Choroid plexus epithelial cell (primary cell): ENCODE measurements at regions not wholly inside any gene's neighbourhood (a gene's known extent, or its start where the extent isn't known, plus 50 kb on each side); places are given as distances from the start of the nearest gene placed in this dataset.

Source experiments
- DNase-seq: peaks from one replicate; pipeline ENCODE4 v3.0.0-alpha.2; 2010; ENCODE audit warnings: low read depth
- H3K4me3 ChIP-seq: 2 replicates; pipeline ENCODE4 v1.5.1; 2011; ENCODE audit warnings: low read depth, mild to moderate bottlenecking, control low read depth, low read length, moderate library complexity
- TF ChIP-seq, protein P1 (sequence below): conservative IDR thresholded peaks from 2 replicates; pipeline ENCODE4 v1.5.1; 2011; ENCODE audit warnings: low read depth, mild to moderate bottlenecking, control low read depth, inconsistent platforms, low read length, moderate library complexity

DNA sequence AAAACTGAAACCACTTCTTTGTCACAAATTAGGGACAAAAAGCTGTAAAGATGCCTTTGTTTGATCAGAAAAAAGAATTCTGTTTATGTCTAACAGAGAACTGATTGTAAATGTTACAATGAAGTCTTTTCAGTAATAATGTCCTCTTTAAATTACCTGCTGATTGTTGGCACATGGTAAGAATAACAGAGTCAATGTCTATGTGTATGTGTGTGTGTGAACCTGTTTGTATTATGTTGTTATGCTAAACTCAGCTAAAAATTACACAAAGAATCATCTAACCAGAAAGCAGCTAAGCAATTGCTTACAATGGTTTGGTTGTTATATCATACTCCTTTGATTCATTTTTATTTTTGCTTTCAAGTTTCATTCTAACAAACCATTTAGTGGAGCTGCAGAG, 159.1 kb upstream of the PDZRN3 start:
- DNase-seq, result no peak
- H3K4me3 ChIP-seq, result no peak overlapping the region
- TF ChIP-seq, protein P1, sequence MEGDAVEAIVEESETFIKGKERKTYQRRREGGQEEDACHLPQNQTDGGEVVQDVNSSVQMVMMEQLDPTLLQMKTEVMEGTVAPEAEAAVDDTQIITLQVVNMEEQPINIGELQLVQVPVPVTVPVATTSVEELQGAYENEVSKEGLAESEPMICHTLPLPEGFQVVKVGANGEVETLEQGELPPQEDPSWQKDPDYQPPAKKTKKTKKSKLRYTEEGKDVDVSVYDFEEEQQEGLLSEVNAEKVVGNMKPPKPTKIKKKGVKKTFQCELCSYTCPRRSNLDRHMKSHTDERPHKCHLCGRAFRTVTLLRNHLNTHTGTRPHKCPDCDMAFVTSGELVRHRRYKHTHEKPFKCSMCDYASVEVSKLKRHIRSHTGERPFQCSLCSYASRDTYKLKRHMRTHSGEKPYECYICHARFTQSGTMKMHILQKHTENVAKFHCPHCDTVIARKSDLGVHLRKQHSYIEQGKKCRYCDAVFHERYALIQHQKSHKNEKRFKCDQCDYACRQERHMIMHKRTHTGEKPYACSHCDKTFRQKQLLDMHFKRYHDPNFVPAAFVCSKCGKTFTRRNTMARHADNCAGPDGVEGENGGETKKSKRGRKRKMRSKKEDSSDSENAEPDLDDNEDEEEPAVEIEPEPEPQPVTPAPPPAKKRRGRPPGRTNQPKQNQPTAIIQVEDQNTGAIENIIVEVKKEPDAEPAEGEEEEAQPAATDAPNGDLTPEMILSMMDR, result no peak

DNA sequence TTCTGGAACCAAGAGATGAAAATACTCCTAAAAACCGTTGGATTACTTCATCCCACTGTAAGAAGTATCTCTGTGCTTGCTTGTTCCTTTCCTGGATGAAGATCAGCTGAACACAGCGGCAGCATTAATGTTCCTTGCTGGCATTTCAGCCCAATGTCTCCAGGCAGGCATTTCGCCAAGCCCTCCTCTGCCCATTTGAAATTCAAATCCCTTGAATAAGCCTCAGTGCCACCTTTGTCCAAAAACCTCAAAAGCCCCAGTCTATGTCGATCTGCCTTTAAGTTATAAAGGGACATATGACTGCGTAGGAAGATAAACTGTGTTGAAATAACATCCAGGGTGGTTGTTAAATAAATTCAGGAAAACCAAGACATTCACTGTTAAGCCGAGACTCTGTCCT, 156.8 kb upstream of the PDZRN3 start:
- DNase-seq, result no peak
- no peak overlapping the region for H3K4me3 ChIP-seq

DNA sequence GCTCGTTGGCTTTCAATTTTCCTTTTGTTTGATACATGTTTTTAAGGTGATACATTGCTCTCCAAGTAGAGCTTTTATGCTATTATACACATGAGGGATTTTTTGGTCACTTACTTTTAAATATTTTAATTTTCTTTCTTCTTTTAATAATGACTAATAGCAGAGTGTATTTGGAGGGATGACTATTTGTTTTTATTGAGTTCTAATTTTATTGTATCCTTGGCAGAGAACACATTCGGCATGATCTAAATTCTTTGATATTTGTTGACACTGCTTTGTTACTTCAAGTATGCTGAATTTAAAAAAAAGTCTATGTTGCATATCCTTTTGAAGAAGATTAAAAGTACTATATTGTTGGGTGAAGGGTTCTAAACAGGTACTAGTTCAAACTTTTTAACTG, 149.9 kb upstream of the PDZRN3 start:
- no peak overlapping the region for H3K4me3 ChIP-seq
- DNase-seq, result no peak
- TF ChIP-seq, protein P1, result no peak

More for the DNA sequence above, 156.8 kb upstream of the PDZRN3 start:
- TF ChIP-seq, protein P1, result no peak

DNA sequence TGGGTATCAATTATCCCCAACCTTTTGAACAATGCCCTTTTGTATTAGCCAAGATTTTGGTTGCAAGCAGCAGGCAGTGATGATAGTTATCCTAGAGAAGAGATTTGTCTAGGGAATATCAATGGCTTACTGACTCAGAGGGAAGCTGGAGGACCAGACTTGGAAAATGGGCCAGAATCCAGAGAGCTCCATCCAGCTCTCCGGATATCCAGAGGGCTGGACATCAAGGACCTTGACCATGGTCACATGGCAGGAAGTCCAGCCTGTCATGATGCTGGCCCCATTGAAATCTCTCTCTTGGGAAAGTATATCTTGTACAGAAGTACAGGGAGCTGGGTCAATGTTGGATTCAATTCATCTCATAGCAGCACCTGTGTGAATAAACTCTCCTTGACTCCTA, 148.5 kb upstream of the PDZRN3 start:
- TF ChIP-seq, protein P1, result no peak
- no peak for DNase-seq
- no peak overlapping the region for H3K4me3 ChIP-seq

DNA sequence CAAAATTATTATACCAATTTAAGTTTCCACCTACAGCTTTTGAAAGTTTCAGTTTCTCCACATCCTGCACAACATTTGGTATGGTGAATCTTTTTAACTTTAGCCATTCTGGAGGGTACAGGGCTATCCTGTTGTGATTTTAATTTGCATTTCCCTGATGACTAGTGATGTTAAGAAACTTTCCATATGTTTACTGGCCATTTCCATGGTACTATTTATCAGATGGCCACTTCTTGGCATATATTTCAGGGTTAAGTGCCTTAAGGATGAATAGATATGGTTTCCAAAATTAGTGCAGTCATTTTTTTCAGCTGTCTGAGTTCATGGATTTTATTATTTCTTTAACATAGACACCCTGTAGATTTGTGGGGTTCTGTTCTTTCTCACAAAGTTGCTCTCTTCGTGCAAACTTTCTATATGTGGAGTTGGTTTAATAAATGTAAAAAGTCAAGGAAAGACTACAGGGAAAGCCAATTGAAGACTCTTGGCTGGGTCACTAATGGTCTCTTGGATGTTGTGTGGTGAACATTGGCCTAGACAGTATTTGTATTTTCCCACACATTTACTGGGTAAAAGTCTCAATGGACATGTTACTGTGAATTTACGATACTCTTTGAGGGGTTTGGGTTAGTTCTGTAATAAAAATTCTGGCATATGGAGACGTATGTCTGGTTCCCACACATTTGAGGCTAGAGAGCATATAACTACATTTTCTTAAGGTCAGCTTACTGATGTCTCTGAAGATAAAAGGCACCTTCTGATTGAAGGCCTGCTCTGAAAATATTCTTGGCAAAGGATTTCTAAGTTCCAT, 147.5 kb upstream of the PDZRN3 start:
- DNase-seq, result no peak
- TF ChIP-seq, protein P1, result no peak

DNA sequence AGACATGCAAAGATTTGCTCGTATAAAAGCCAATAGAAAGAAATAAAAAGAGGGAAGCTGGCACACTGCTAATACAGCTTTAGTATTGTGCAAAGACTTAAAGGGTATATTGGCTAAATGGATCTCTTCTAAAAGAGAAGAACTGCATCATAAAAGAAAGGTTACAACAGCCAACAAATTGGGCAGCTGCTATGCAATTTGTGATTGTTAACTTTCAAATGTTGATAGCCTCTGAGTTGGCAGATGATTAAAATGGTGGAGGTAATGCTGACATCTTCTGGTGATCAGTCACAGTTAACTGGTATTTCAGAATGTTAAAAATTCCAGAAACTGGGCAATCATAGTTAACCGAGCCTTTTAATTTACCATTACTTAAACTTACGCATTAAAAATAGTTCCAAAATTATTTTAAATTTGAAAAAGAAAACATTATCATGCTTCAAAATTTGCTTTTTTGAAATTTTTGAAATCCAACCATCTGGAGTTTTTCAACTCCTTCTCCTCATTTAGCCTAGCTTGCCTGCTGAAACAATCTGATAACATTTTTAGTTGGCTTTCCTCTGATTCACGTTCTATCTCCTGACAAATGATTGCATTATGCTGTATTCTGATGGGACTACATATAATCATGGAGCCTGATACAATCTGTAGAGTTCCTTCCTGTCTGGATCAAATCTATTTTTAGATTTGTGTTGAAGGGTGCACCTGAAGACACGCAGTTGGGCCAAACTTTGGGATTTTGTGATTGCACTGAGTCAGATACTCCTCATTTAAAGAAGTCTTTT, 144.0 kb upstream of the PDZRN3 start:
- H3K4me3 ChIP-seq, result no peak overlapping the region
- peak; percentile 50 for DNase-seq
- TF ChIP-seq, protein P1, result peak; percentile 32

More for the DNA sequence above, 147.5 kb upstream of the PDZRN3 start:
- no peak overlapping the region for H3K4me3 ChIP-seq
